Fibroblast of peridontal ligament (primary cell): ENCODE measurements at regions not wholly inside any gene's neighbourhood (a gene's known extent, or its start where the extent isn't known, plus 50 kb on each side); places are given as distances from the start of the nearest gene placed in this dataset.
A peak's percentile ranks its signal among the peaks of the same experiment; 100 is the strongest.

ENCODE experiments used
- DNase-seq: peaks from one replicate; pipeline ENCODE4 v3.0.0-alpha.2; 2010; ENCODE audit errors: extremely low read depth

- peak; percentile 5 for DNase-seq
Measured at GRCh38 chr6:6781873-6782227, 193.3 kb downstream of the LY86 start.

GRCh38 chr6:6783721-6784120 lies 195.2 kb downstream of the LY86 start:
- no peak for DNase-seq

GRCh38 chr6:6784514-6785162 lies 196.1 kb downstream of the LY86 start:
- DNase-seq = no peak

GRCh38 chr6:6785163-6785521 lies 196.6 kb downstream of the LY86 start:
- no peak for DNase-seq

GRCh38 chr6:6788394-6789032 lies 200.0 kb downstream of the LY86 start:
- DNase-seq = no peak

GRCh38 chr6:6790393-6790792 lies 201.9 kb downstream of the LY86 start:
- no peak for DNase-seq

GRCh38 chr6:6790891-6791290 lies 202.4 kb downstream of the LY86 start:
- no peak for DNase-seq

- DNase-seq = no peak
Measured at GRCh38 chr6:6793388-6794250, 205.1 kb downstream of the LY86 start.

- no peak for DNase-seq
Measured at GRCh38 chr6:6795393-6795792, 206.9 kb downstream of the LY86 start.

GRCh38 chr6:6796818-6797217 lies 208.3 kb downstream of the LY86 start:
- DNase-seq = no peak

- no peak for DNase-seq
Measured at GRCh38 chr6:6798448-6798860, 209.9 kb downstream of the LY86 start.

- no peak for DNase-seq
Measured at GRCh38 chr6:6801005-6801335, 212.4 kb downstream of the LY86 start.

- no peak for DNase-seq
Measured at GRCh38 chr6:6801635-6802218, 213.2 kb downstream of the LY86 start.

- DNase-seq = no peak
Measured at GRCh38 chr6:6803180-6803977, 214.9 kb downstream of the LY86 start.

- DNase-seq = no peak
Measured at GRCh38 chr6:6804843-6805615, 216.5 kb downstream of the LY86 start.

- DNase-seq = no peak
Measured at GRCh38 chr6:6806844-6807518, 218.5 kb downstream of the LY86 start.

- DNase-seq = no peak
Measured at GRCh38 chr6:6808343-6808742, 219.8 kb downstream of the LY86 start.

GRCh38 chr6:6808915-6809314 lies 220.4 kb downstream of the LY86 start:
- no peak for DNase-seq

- no peak for DNase-seq
Measured at GRCh38 chr6:6810727-6811126, 222.2 kb downstream of the LY86 start.
